Iris pigment epithelial cell (primary cell): ENCODE measurements at regions not wholly inside any gene's neighbourhood (a gene's known extent, or its start where the extent isn't known, plus 50 kb on each side); places are given as distances from the start of the nearest gene placed in this dataset.
"Not testable (repeated sequence)": the region's sequence is repeated elsewhere in the genome, so short reads cannot be mapped to it uniquely, and the experiment has no call there.

Source experiments
- DNase-seq: peaks from one replicate; pipeline ENCODE4 v3.0.0-alpha.2; 2011; ENCODE audit warnings: low read depth

GRCh38 chr2:183807870-183808269, 683.6 kb downstream of the NUP35 start:
- no peak for DNase-seq

GRCh38 chr2:183809404-183809803, 685.2 kb downstream of the NUP35 start:
- DNase-seq: no peak

- no peak for DNase-seq
Observed at GRCh38 chr2:183811281-183811680, 687.0 kb downstream of the NUP35 start.

GRCh38 chr2:183812091-183812490, 687.8 kb downstream of the NUP35 start:
- peak; percentile 2 for DNase-seq

- no peak for DNase-seq
Observed at GRCh38 chr2:183825710-183826109, 701.5 kb downstream of the NUP35 start.

- no peak for DNase-seq
Observed at GRCh38 chr2:183829931-183830330, 705.7 kb downstream of the NUP35 start.

GRCh38 chr2:183837157-183837556, 712.9 kb downstream of the NUP35 start:
- no peak for DNase-seq

GRCh38 chr2:183838295-183838694, 714.1 kb downstream of the NUP35 start:
- no peak for DNase-seq

- DNase-seq: no peak
Observed at GRCh38 chr2:183840061-183840584, 715.9 kb downstream of the NUP35 start.

GRCh38 chr2:183849826-183850225, 725.6 kb downstream of the NUP35 start:
- not testable (repeated sequence) for DNase-seq

- DNase-seq: no peak
Observed at GRCh38 chr2:183859129-183859528, 734.9 kb downstream of the NUP35 start.

GRCh38 chr2:183866666-183867065, 731.7 kb upstream of the ZNF804A start:
- no peak for DNase-seq

- no peak for DNase-seq
Observed at GRCh38 chr2:183867206-183867605, 731.1 kb upstream of the ZNF804A start.

GRCh38 chr2:183868153-183868552, 730.2 kb upstream of the ZNF804A start:
- peak; percentile 7 for DNase-seq

- DNase-seq: peak; percentile 31
Observed at GRCh38 chr2:183868707-183869106, 729.6 kb upstream of the ZNF804A start.

- DNase-seq: no peak
Observed at GRCh38 chr2:183872131-183872530, 726.2 kb upstream of the ZNF804A start.

GRCh38 chr2:183881978-183882377, 716.4 kb upstream of the ZNF804A start:
- no peak for DNase-seq

GRCh38 chr2:183892315-183892941, 705.9 kb upstream of the ZNF804A start:
- DNase-seq: no peak

- DNase-seq: no peak
Observed at GRCh38 chr2:183898641-183899040, 699.7 kb upstream of the ZNF804A start.

GRCh38 chr2:183901931-183902330, 696.4 kb upstream of the ZNF804A start:
- DNase-seq: no peak

- no peak for DNase-seq
Observed at GRCh38 chr2:183903026-183903425, 695.3 kb upstream of the ZNF804A start.

GRCh38 chr2:183916041-183916440, 682.3 kb upstream of the ZNF804A start:
- not testable (repeated sequence) for DNase-seq

- no peak for DNase-seq
Observed at GRCh38 chr2:183919167-183919566, 679.2 kb upstream of the ZNF804A start.

GRCh38 chr2:183919926-183920325, 678.4 kb upstream of the ZNF804A start:
- DNase-seq: no peak
